Transverse colon (tissue), 3 donors: ENCODE measurements at regions not wholly inside any gene's neighbourhood (a gene's known extent, or its start where the extent isn't known, plus 50 kb on each side); places are given as distances from the start of the nearest gene placed in this dataset.

Experiments
- EP300 ChIP-seq: sonication (generic); formaldehyde crosslinking; IDR thresholded peaks from one replicate; pipeline ENCODE4 v1.6.1; 2017; ENCODE audit warnings: antibody characterized with exemption, low read depth
- POLR2A ChIP-seq: fragments of 450-650 bp; IDR thresholded peaks from one replicate; pipeline ENCODE4 v1.6.1; 2016; ENCODE audit warnings: antibody characterized with exemption, mild to moderate bottlenecking, moderate library complexity
- TF ChIP-seq, protein P1 (sequence below), 5 experiments: fragments of 200-600 bp in 3 of 5; fragments of 450-650 bp in 2 of 5; sonication (generic) in 3 of 5; IDR thresholded peaks; 1 replicate in 2 of 5; 2 replicates in 3 of 5; pipeline ENCODE4 v1.5.1; 2016 to 2017; ENCODE audit warnings: antibody characterized with exemption in 5 of 5, inconsistent platforms in 3 of 5, mild to moderate bottlenecking in 2 of 5, moderate library complexity in 1 of 5

DNA sequence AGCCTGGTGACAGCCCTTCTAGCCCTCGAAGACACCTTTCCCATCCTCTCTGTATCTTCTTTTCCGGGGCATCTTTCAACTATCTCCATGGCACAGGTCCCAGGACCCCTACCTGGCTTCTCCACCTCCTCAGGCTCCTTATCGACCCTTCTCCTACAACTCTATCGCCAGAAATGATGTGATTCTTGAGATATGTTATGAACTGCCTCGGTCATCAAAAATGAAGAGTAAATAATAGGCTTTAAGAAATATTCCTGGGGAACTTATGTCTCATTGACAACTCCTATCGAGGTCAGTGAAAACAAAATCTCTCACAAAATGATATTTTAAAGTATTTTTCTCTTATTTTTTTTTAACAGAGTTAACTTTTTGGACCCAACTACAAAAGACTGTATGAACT is 405.5 kb upstream of the SHH start:
- TF ChIP-seq, protein P1, sequence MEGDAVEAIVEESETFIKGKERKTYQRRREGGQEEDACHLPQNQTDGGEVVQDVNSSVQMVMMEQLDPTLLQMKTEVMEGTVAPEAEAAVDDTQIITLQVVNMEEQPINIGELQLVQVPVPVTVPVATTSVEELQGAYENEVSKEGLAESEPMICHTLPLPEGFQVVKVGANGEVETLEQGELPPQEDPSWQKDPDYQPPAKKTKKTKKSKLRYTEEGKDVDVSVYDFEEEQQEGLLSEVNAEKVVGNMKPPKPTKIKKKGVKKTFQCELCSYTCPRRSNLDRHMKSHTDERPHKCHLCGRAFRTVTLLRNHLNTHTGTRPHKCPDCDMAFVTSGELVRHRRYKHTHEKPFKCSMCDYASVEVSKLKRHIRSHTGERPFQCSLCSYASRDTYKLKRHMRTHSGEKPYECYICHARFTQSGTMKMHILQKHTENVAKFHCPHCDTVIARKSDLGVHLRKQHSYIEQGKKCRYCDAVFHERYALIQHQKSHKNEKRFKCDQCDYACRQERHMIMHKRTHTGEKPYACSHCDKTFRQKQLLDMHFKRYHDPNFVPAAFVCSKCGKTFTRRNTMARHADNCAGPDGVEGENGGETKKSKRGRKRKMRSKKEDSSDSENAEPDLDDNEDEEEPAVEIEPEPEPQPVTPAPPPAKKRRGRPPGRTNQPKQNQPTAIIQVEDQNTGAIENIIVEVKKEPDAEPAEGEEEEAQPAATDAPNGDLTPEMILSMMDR (IDR thresholded peaks at IDR 0.05) = no peak
- no peak for TF ChIP-seq EP300
- TF ChIP-seq POLR2A = no peak
